HG03039 (cell line): ENCODE measurements at regions not wholly inside any gene's neighbourhood (a gene's known extent, or its start where the extent isn't known, plus 50 kb on each side); places are given as distances from the start of the nearest gene placed in this dataset.

Experiments used
- ATAC-seq: cut with Tn5 transposase; IDR thresholded peaks from one replicate; pipeline ENCODE4 v1.9.1; 2021; ENCODE audit warnings: mild to moderate bottlenecking, moderate library complexity; ENCODE audit not compliant: unreplicated experiment

GRCh38 chr3:31047673-31048072 is 153.2 kb upstream of the GADL1 start:
- ATAC-seq, result no peak

- no peak for ATAC-seq
These were observed 153.7 kb upstream of the GADL1 start for GRCh38 chr3:31048143-31048542.

DNA sequence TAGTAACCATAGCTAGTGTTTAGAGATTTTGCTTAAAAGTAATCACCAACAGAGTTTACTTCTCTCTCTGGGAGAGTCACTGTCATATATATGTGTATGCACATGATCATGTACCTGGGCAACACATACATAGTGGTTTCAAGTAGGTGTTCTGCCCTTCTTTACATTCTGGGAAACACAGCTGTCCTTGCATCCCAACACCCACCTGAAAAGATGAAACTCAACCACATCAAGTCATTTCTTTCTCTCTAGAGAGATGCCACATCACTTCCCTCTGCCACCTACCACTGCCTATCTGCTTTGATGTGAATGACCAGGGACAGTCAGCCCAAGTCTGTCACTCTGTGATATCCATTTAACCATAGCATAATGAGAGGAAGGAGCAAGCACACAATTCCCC is 155.8 kb upstream of the GADL1 start:
- ATAC-seq, result no peak

GRCh38 chr3:31051226-31051625 is 156.8 kb upstream of the GADL1 start:
- no peak for ATAC-seq

DNA sequence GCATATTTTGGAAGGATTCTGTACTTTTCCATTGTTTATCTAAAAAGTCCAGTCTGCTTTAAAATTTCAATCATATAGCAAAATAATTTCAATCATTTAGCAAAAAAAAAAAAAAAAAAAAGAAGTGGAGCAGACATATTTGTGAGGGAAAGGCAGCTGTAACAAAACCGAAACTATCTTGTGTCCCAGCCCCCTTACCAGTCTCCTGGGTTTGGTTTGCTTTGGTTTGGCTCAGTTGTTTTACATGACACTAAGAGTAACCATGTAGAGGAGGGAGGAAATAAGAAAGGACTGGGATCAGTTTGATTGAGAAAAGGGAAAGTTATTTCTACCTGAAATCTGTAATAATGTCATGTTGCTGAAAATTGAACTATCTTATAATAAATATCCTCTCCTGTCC is 158.8 kb upstream of the GADL1 start:
- no peak for ATAC-seq

- ATAC-seq, result no peak
These were observed 159.6 kb upstream of the GADL1 start for GRCh38 chr3:31054032-31054431.

- ATAC-seq, result no peak
These were observed 161.3 kb upstream of the GADL1 start for GRCh38 chr3:31055757-31056156.

GRCh38 chr3:31057891-31058290 is 163.4 kb upstream of the GADL1 start:
- no peak for ATAC-seq

- ATAC-seq, result no peak
These were observed 169.6 kb upstream of the GADL1 start for GRCh38 chr3:31064021-31064420.

GRCh38 chr3:31065765-31066164 is 171.3 kb upstream of the GADL1 start:
- no peak for ATAC-seq

GRCh38 chr3:31067004-31067403 is 172.5 kb upstream of the GADL1 start:
- ATAC-seq, result no peak

DNA sequence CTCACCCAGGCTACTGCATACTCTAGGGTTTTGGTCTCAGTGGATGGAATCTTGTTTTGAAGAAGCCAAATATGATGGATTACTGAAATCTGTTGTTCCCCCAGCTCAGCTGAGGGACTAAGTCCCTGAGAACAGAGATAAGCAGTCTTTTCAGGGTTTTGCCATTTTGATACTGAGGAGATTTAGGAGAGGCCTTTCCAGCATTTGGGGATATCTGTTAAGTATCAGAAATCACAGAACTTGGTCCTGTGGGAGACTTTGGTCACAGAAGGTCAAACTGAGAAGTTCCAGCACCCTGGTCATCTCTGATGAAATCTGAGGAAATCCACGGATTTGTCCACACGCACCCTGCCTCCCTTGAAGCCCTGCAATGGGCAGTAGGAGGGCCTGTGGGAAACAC is 181.0 kb upstream of the GADL1 start:
- ATAC-seq, result no peak

DNA sequence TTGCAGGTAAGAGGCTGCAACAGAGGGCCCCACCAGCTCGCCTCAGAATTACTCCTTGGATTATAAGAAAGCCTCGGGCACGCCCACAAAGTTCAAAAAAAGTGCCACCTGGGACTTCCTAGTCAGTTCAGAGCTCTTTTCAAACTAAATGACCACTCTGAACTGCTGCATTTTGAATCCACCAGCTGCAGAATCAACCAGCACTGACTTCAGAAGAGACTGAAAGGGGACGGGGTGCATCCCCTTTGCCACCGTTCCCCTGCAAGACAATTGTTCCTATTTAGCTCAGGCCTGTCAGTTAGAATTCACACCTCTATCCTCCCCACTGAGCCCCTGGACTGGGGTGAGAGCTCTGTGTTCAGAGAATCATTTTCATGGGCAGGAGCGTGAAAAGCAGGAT is 181.4 kb upstream of the GADL1 start:
- ATAC-seq, result no peak

- peak; percentile 73 for ATAC-seq
These were observed 182.7 kb upstream of the GADL1 start for GRCh38 chr3:31077021-31077601.

DNA sequence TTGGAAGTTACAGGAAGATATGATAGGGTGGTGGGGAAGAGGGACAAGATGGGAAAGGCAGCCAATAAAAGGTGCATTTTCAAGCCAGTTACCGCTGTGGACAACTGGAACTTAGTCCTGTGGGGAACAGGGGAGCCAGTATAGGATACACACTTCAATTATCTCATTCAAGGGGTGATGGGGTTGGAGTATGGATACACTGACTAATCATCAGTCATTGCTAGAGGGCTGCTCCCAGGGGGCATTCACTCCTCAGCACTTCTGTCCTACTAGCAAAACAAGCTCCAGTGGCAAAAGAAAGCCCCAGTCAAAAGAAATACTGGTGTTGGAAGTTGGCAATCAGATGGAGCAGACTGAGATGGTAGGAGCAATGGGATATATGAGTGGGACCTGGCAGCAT is 183.4 kb upstream of the GADL1 start:
- no peak for ATAC-seq

- ATAC-seq, result no peak
These were observed 185.2 kb upstream of the GADL1 start for GRCh38 chr3:31079689-31080088.

DNA sequence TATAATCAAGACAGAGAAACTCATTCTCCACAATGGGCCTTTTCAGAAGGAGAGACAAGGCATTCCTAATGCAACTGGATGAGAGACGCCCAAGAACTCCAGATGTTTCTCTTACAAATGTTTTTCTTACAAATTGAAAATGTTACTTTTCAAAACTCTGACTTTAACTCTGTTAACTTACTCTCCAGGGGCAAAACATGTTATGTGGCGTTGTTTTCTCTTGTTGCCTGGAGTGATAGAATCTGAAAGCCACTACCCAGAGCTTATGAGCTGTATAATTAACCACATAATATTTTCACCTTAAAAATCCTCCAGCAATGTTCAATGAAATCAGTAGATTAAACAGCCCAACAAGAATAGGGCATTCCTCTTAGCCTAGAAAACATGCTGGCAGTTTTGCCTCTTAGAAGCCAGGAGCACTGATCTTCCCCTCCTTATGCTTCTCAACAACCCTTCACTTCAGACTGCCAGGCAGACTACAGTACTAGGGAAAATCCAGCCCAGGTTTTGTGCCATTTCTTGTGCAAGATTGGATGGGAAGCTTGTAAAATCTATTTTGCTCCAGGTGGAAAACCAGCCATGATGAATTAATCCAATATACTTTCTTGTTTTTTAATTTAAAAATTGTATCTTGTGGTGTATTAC is 186.7 kb upstream of the GADL1 start:
- ATAC-seq, result no peak

- ATAC-seq, result no peak
These were observed 191.7 kb upstream of the GADL1 start for GRCh38 chr3:31086148-31086547.

- ATAC-seq, result no peak
These were observed 192.2 kb upstream of the GADL1 start for GRCh38 chr3:31086698-31087097.

- ATAC-seq, result no peak
These were observed 197.3 kb upstream of the GADL1 start for GRCh38 chr3:31091748-31092147.

DNA sequence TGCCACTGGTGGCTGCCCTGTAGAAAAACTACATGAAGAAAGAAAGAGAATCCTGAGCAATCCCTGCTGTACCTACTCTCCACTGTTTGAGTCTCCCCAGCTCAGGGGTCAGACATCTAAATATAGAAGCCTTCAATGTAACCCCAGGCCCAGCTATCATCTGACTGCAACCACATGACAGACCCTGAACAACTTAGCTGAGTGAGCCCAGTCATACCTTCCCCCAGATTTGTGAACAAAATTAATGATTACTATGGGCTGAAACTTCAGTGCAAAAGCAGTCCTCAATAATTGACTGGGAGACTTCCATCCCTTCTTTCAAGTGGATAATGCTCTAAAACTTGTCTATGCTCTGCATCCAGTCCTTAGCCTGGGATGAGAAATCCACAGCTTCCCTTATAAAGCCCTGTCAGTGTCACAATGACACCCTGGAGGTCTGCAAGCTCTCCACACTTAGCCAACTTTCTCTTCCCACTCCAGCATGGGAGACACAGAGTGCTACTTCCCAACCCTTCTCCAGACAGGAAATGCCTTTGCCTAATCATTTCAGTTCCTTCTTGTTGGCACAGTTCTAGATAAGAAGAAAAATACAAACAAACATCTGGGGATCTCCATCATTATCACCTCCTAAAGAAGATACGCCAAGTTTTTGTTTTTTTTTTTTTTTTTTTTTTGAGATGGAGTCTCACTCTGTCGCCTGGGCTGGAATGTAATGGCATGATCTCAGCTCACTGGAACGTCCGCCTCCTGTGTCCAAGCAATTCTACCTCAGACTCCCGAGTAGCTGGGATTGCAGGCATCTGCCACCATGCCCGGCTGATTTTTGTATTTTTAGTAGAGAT is 198.5 kb upstream of the GADL1 start:
- ATAC-seq, result no peak

GRCh38 chr3:31093606-31094005 is 199.1 kb upstream of the GADL1 start:
- no peak for ATAC-seq
